Esophagus squamous epithelium (tissue), 5 donors: ENCODE measurements at regions not wholly inside any gene's neighbourhood (a gene's known extent, or its start where the extent isn't known, plus 50 kb on each side); places are given as distances from the start of the nearest gene placed in this dataset.

ENCODE experiments used
- DNase-seq: peaks from one replicate; lab custom pipeline; 2025; lab: John Stamatoyannopoulos, UW
- H3K27ac ChIP-seq, 4 donors: fragments of 200-600 bp; sonication (generic); one replicate each; pipeline ENCODE4 v1.5.1; 2016 to 2019; ENCODE audit warnings: mild to moderate bottlenecking in 1 of 4
- H3K27me3 ChIP-seq, 4 donors: fragments of 200-600 bp; sonication (generic); 1 replicate in 3 of 4; 2 replicates in 1 of 4; pipeline versions ENCODE4 v1.5.1 to v1.6.0; 2017 to 2021; ENCODE audit warnings: antibody characterized with exemption in 1 of 4
- H3K36me3 ChIP-seq, 3 donors: fragments of 200-600 bp; sonication (generic); one replicate each; pipeline ENCODE4 v1.5.1; 2016 to 2019
- H3K4me1 ChIP-seq, 3 donors: fragments of 200-600 bp; sonication (generic); one replicate each; pipeline ENCODE4 v1.5.1; 2017 to 2019
- H3K4me3 ChIP-seq, 4 donors: fragments of 200-600 bp; sonication (generic); 1 replicate in 3 of 4; 2 replicates in 1 of 4; pipeline ENCODE4 v1.5.1; 2016 to 2019; ENCODE audit warnings: mild to moderate bottlenecking in 2 of 4, moderate library complexity in 1 of 4
- H3K9me3 ChIP-seq, 3 donors: fragments of 200-600 bp; sonication (generic); one replicate each; pipeline ENCODE4 v1.5.1; 2016 to 2019
- CTCF ChIP-seq, 6 experiments: fragments of 450-650 bp in 4 of 6; fragments of 200-600 bp in 2 of 6; sonication (generic) in 2 of 6; IDR thresholded peaks; one replicate each; pipeline ENCODE4 v1.5.1; 2016 to 2019; ENCODE audit warnings: antibody characterized with exemption in 6 of 6, mild to moderate bottlenecking in 4 of 6, moderate library complexity in 4 of 6
- POLR2A ChIP-seq, 4 donors: fragments of 450-650 bp; IDR thresholded peaks; one replicate each; pipeline ENCODE4 v1.6.1; 2017; ENCODE audit warnings: antibody characterized with exemption in 4 of 4, mild to moderate bottlenecking in 4 of 4, moderate library complexity in 3 of 4
- WGBS, 2 donors: methylation state at CpG; one replicate each; pipeline ENCODE4 v1.1.5; 2018; 5-methylcytosine and 5-hydroxymethylcytosine counted together
- intact Hi-C: fragments of 100-400 bp; cut with DNase I; formaldehyde crosslinking; loops from one replicate; pipeline ENCODE4 v1.15.0; 2022
- donor health status: DM: yes; HTN: yes; CAD: no.

DNA sequence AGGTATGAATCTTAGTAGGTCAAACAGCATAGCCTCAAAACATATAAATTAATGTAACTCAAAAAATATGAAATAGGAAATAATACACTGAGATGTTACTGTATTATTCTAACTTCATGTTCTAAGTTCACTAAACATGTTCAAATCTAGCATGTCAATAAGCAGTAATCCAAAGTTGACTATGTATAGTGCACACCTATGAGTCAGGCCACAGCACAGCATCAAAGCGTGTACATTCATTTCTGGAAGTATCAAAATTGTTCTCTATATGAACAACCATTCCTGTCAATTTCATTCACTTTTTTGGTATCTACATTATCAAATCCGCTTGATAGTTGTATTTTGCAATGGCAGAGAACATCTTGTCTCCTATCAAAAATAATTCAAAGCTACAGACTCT, 418.9 kb upstream of the POM121L12 start:
- Histone ChIP-seq H3K4me1 (no peaks in the 10 kb centered on the region), H3K4me3 (no peak overlapping the region), H3K9me3 (no peaks in the 10 kb centered on the region), H3K36me3 (no peaks in the 10 kb centered on the region), H3K27me3 (no peaks in the 10 kb centered on the region), H3K27ac (no peak overlapping the region)
- TF ChIP-seq POLR2A (IDR thresholded peaks at IDR 0.05) (no peak), CTCF (IDR thresholded peaks at IDR 0.05) (no peak)
- no peak for DNase-seq
- WGBS, 2 donors = 70 to 87% methylated on average over 2 of the region's 2 CpGs
- intact Hi-C loops = no loop called here

DNA sequence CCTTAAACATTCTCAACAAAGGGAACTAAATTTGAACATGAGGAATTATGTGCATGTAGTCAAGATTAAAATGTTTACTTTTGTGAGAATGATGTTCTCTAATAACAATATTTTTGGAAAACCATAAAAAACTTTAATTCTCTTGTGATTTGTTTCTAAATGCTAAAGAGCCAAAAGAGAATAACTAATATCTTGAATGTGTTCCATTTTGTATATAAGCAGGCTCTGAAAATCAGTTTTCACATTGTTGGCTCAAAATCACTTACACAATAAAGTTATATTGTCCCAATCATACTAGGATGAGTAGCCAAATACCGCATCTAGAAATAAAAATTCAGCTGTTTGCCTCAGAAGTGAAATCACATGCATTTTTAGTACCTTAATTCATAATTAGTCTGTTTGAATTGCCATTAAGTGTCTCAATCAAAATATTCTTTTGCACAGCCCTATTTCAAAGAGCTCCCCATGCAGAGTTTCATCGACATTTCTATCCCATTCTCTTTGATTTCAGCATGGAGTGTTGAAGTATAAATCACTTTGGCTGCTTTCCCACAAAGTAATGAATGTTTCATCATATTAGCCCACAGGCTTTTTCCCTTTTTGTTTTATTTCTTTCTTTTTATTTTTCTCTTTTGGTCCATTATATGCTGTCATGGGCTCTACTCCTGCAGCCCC, 420.3 kb upstream of the POM121L12 start:
- Histone ChIP-seq H3K27ac (no peak overlapping the region), H3K4me1 (no peaks in the 10 kb centered on the region), H3K4me3 (no peak overlapping the region), H3K9me3 (no peaks in the 10 kb centered on the region), H3K27me3 (no peaks in the 10 kb centered on the region), H3K36me3 (no peaks in the 10 kb centered on the region)
- 43 to 46% methylated on average over 2 of the region's 2 CpGs for WGBS, 2 donors
- no peak for DNase-seq
- intact Hi-C loops = no loop called here
- TF ChIP-seq CTCF (IDR thresholded peaks at IDR 0.05) (no peak), POLR2A (IDR thresholded peaks at IDR 0.05) (no peak)

GRCh38 chr7:52609511-52609910, 425.9 kb upstream of the POM121L12 start:
- intact Hi-C loops = no loop called here
- TF ChIP-seq CTCF (IDR thresholded peaks at IDR 0.05) (no peak), POLR2A (IDR thresholded peaks at IDR 0.05) (no peak)
- 82 to 83% methylated on average over 6 of the region's 6 CpGs for WGBS, 2 donors
- Histone ChIP-seq H3K27ac (no peak overlapping the region), H3K9me3 (no peaks in the 10 kb centered on the region), H3K4me1 (no peaks in the 10 kb centered on the region), H3K4me3 (no peak overlapping the region), H3K27me3 (no peaks in the 10 kb centered on the region), H3K36me3 (no peaks in the 10 kb centered on the region)
- no peak for DNase-seq

DNA sequence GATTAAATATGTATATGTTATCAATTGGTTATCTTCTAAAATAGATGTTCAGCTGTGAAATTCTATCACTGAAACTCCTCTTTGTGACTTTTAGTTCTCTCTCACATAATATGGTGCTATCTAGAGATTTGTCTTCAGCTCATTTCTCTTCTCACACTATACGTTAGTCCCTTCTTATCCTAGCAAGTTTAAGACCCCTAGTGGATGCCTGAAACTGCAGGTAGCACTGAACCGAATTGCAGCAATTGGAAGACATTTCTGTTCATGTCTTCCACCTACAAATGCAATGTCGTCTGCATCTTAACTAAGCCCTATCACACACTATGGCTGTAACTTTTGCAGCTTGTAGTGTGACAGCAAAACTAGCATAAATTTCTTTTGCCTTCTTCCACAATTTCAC, 442.7 kb upstream of the POM121L12 start:
- Histone ChIP-seq H3K27ac (no peak overlapping the region), H3K9me3 (no peaks in the 10 kb centered on the region), H3K4me1 (no peaks in the 10 kb centered on the region), H3K27me3 (no peaks in the 10 kb centered on the region), H3K36me3 (no peaks in the 10 kb centered on the region), H3K4me3 (no peak overlapping the region)
- no peak for TF ChIP-seq POLR2A (IDR thresholded peaks at IDR 0.05)
- no peak for TF ChIP-seq CTCF (IDR thresholded peaks at IDR 0.05)
- intact Hi-C loops = no loop called here
- 48 to 70% methylated on average over 3 of the region's 3 CpGs for WGBS, 2 donors
- DNase-seq = no peak

DNA sequence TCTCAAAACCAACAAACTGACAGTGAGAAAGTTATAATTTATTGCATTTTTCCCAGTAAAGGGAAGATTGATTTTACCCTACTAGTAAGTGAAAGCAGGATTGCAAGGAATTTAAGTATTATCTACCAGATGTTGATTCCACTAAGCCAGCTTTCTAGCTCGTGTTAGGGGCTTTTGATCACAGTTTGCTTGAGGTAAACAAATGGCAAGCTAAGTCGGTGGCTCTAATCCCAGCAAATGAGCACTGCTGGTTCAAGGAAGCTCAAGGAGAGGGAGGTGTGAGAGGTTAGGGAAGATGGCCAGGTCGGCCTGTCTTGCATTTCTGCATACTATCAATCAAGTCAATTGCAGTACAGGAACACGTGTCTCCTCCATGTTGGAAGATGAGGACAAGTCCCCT, 448.7 kb upstream of the POM121L12 start:
- DNase-seq = no peak
- no peak overlapping the region for H3K27ac ChIP-seq

More for the DNA sequence above, 448.7 kb upstream of the POM121L12 start:
- no peaks in the 10 kb centered on the region for H3K36me3 ChIP-seq
- WGBS, 2 donors = 0 to 4% methylated on average over 4 of the region's 4 CpGs
- intact Hi-C loops = no loop called here
- no peaks in the 10 kb centered on the region for H3K4me1 ChIP-seq
- H3K4me3 ChIP-seq = no peak overlapping the region
- TF ChIP-seq CTCF (IDR thresholded peaks at IDR 0.05) (no peak), POLR2A (IDR thresholded peaks at IDR 0.05) (no peak)
- H3K9me3 ChIP-seq = no peaks in the 10 kb centered on the region
- no peaks in the 10 kb centered on the region for H3K27me3 ChIP-seq
